NB4 (cell line): ENCODE measurements at regions not wholly inside any gene's neighbourhood (a gene's known extent, or its start where the extent isn't known, plus 50 kb on each side); places are given as distances from the start of the nearest gene placed in this dataset.

Experiments
- POLR2A ChIP-seq: IDR thresholded peaks from 2 replicates; pipeline ENCODE4 v1.6.1; 2011; ENCODE audit warnings: mild to moderate bottlenecking; ENCODE audit not compliant: insufficient read length; ENCODE audit errors: extremely low read depth
- TF ChIP-seq, protein P1 (sequence below): IDR thresholded peaks from one replicate; pipeline ENCODE4 v1.5.1; 2012; ENCODE audit warnings: low read depth, low read length

GRCh38 chr20:20802328-20802727 lies 89.9 kb upstream of the RALGAPA2 start:
- TF ChIP-seq, protein P1, sequence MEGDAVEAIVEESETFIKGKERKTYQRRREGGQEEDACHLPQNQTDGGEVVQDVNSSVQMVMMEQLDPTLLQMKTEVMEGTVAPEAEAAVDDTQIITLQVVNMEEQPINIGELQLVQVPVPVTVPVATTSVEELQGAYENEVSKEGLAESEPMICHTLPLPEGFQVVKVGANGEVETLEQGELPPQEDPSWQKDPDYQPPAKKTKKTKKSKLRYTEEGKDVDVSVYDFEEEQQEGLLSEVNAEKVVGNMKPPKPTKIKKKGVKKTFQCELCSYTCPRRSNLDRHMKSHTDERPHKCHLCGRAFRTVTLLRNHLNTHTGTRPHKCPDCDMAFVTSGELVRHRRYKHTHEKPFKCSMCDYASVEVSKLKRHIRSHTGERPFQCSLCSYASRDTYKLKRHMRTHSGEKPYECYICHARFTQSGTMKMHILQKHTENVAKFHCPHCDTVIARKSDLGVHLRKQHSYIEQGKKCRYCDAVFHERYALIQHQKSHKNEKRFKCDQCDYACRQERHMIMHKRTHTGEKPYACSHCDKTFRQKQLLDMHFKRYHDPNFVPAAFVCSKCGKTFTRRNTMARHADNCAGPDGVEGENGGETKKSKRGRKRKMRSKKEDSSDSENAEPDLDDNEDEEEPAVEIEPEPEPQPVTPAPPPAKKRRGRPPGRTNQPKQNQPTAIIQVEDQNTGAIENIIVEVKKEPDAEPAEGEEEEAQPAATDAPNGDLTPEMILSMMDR = no peak
- no peak for TF ChIP-seq POLR2A
